GM12891 (cell line): ENCODE measurements at regions not wholly inside any gene's neighbourhood (a gene's known extent, or its start where the extent isn't known, plus 50 kb on each side); places are given as distances from the start of the nearest gene placed in this dataset.

Source experiments
- POLR2A ChIP-seq: IDR thresholded peaks from 2 replicates; pipeline ENCODE4 v1.6.1; 2011; ENCODE audit warnings: low read depth, low read length, control low read depth
- POLR2AphosphoS5 ChIP-seq: IDR thresholded peaks from 2 replicates; pipeline ENCODE4 v1.6.1; 2011; ENCODE audit warnings: low read depth, low read length, control low read depth
- POU2F2 ChIP-seq: IDR thresholded peaks from 2 replicates; pipeline ENCODE4 v1.6.1; 2011; ENCODE audit warnings: low read depth, mild to moderate bottlenecking, control low read depth, low read length, moderate library complexity
- TAF1 ChIP-seq: IDR thresholded peaks from 2 replicates; pipeline ENCODE4 v1.6.1; 2011; ENCODE audit warnings: low read depth, low read length, control low read depth

DNA sequence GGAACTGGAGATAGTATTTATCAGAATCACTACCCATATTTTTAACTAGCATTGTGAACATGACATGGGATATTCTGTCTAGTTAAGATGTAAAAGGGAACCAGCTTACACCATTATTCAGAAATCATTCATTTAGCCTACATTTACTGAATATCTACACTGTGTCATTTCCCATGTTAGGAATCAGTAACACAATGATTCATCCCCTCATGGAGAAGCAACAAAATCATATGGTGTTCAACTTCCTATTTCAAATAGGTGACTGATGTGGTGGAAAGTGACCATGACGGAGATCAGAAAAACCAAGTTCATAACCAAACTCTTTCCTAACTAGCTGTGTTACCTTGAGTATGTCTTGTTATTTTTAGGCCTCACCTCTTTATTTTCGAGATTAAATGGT is 550.0 kb upstream of the TUSC1 start:
- TF ChIP-seq POLR2AphosphoS5 (no peak), POLR2A (no peak), TAF1 (no peak), POU2F2 (no peak)
